NT2/D1 (cell line): ENCODE measurements at regions not wholly inside any gene's neighbourhood (a gene's known extent, or its start where the extent isn't known, plus 50 kb on each side); places are given as distances from the start of the nearest gene placed in this dataset.

Experiments
- DNase-seq: peaks from one replicate; pipeline ENCODE4 v3.0.0-alpha.2; 2011; ENCODE audit warnings: low read depth, low spot score
- H3K27me3 ChIP-seq: 2 replicates; pipeline ENCODE4 v1.6.0; 2011; ENCODE audit warnings: mild to moderate bottlenecking; ENCODE audit not compliant: insufficient read length, insufficient read depth
- H3K36me3 ChIP-seq: 2 replicates; pipeline ENCODE4 v1.6.1; 2011; ENCODE audit warnings: mild to moderate bottlenecking, low read length, mixed read lengths; ENCODE audit not compliant: insufficient read depth, insufficient read length
- H3K4me1 ChIP-seq: 2 replicates; pipeline ENCODE4 v1.5.1; 2011; ENCODE audit not compliant: insufficient read depth, insufficient read length
- H3K4me3 ChIP-seq: 2 replicates; pipeline ENCODE4 v1.5.1; 2011; ENCODE audit warnings: low read depth; ENCODE audit not compliant: insufficient read length
- H3K9ac ChIP-seq: 2 replicates; pipeline ENCODE4 v1.6.0; 2011; ENCODE audit warnings: low read depth; ENCODE audit not compliant: insufficient read length
- H3K9me3 ChIP-seq: 2 replicates; pipeline ENCODE4 v1.5.1; 2011; ENCODE audit warnings: mild to moderate bottlenecking, low read length; ENCODE audit not compliant: insufficient read depth
- SUZ12 ChIP-seq: IDR thresholded peaks from 2 replicates; pipeline ENCODE4 v1.6.1; 2011; ENCODE audit not compliant: insufficient read length, insufficient read depth; ENCODE audit errors: extremely low read depth
- YY1 ChIP-seq: IDR thresholded peaks from 2 replicates; pipeline ENCODE4 v1.6.1; 2011; ENCODE audit not compliant: insufficient read length, insufficient read depth
- ZNF274 ChIP-seq: IDR thresholded peaks from 2 replicates; pipeline ENCODE4 v1.6.1; 2011; ENCODE audit warnings: mild to moderate bottlenecking, low read depth, low read length

DNA sequence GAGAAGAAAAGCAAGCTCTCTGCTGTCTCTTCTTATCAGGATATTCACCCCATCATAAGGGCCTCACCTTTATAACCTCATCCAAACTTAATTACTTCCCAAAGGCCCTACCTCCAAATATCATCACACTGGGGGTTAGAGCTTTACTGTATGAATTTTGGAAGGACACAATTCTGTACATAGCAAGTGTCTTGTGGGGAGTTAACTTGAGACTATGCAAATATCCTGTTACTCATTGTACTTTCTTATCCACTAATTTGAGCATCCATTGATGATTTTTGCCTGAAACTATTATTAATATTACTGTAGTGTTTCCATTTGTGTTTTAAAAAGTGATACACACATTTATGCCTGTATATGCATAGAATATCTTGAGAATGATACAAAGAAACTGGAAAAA, 129.1 kb upstream of the IVNS1ABP start:
- DNase-seq = no peak
- Histone ChIP-seq H3K4me1 (no peaks in the 10 kb centered on the region), H3K36me3 (no peaks in the 10 kb centered on the region), H3K9me3 (no peaks in the 10 kb centered on the region), H3K4me3 (no peak overlapping the region), H3K9ac (no peak overlapping the region), H3K27me3 (no peaks in the 10 kb centered on the region)
- TF ChIP-seq YY1 = no peak
- TF ChIP-seq SUZ12 = no peak
- no peak for TF ChIP-seq ZNF274

DNA sequence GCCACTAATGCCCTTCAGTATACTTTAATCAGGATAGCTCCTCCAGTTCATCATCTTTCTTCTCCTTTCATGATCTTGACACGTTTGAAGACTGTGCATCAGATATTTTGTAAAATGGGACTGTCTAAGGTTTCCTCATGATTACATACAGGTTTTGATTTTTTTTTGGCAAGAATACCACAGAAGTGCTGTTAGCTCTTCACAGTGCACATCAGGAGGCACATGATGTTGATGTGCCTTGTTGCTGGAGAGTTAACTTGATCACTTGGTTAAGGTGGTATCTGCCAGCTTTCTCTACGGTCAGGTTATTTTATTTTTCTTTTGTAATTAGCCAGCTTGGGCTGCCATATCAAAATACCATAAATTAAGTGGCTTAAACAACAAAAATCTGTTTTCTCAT, 128.6 kb upstream of the IVNS1ABP start:
- H3K36me3 ChIP-seq = no peaks in the 10 kb centered on the region
- H3K27me3 ChIP-seq = no peaks in the 10 kb centered on the region
- DNase-seq = no peak
- no peaks in the 10 kb centered on the region for H3K4me1 ChIP-seq
- TF ChIP-seq YY1 = no peak
- TF ChIP-seq SUZ12 = no peak
- no peak for TF ChIP-seq ZNF274
- H3K9ac ChIP-seq = no peak overlapping the region
- no peaks in the 10 kb centered on the region for H3K9me3 ChIP-seq
- H3K4me3 ChIP-seq = no peak overlapping the region

DNA sequence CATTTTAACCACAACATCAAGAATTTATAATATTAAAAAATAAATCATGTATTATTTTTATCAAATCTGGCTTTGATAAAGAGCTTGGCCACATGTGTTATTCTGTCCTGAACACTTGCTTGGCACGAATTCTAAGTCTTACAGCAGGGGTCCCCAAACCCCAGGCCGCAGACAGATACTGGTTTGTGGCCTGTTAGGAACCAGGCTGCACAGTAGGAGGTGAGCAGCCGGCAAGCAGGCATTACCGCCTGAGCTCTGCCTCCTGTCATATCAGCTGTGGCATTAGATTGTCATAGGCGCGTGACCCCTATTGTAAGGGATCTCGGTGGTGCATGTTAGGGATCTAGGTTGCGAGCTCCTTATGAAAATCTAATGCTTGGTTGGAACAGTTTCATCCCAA, 127.6 kb upstream of the IVNS1ABP start:
- TF ChIP-seq YY1 (no peak), SUZ12 (no peak), ZNF274 (no peak)
- H3K9me3 ChIP-seq = no peaks in the 10 kb centered on the region

DNA sequence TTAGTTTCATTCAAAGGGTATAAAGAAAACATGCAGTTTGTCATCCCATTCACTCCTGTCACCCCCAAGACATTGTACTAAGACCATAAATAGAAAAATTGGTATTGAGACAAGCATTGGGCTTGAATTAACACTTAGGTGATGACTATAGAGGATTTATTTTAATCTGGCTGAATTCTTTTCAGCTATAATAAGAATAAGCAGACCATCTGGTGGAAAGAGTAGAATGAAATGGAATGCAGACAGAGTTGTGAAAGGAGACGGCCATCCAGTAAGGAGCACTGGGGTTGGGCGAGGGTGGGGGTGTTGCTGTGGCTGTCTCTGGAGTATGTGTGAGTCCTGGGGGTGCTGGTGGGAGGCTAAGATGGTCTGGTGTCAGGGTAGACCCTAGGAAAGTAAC, 125.0 kb upstream of the IVNS1ABP start:
- DNase-seq = no peak
- H3K36me3 ChIP-seq = no peaks in the 10 kb centered on the region
- no peak overlapping the region for H3K9ac ChIP-seq
- TF ChIP-seq SUZ12 = no peak
- no peak for TF ChIP-seq ZNF274
- no peak for TF ChIP-seq YY1
- no peaks in the 10 kb centered on the region for H3K9me3 ChIP-seq
- no peak overlapping the region for H3K4me3 ChIP-seq
- H3K27me3 ChIP-seq = no peaks in the 10 kb centered on the region
- no peaks in the 10 kb centered on the region for H3K4me1 ChIP-seq

More for the DNA sequence above, 127.6 kb upstream of the IVNS1ABP start:
- Histone ChIP-seq H3K4me3 (no peak overlapping the region), H3K4me1 (no peaks in the 10 kb centered on the region), H3K36me3 (no peaks in the 10 kb centered on the region), H3K9ac (no peak overlapping the region), H3K27me3 (no peaks in the 10 kb centered on the region)
- no peak for DNase-seq

DNA sequence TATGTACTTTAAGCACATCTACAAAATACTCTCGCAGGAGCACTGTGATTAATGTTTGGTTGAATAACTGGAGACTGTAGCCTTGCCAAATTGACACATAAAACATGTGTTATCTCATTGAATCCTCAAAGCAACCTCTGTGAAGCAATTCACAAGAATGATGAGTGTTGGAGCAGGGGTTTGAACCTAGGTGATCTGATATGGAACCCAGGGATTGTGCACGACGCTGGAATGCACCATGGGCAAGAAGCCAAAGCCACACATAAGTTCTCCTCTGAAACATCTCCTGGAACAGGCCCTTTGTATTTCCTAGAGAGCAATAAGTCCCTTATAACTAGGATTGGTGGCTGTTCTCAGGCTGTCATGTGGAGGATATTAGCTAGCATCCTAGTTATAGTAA, 124.6 kb upstream of the IVNS1ABP start:
- H3K4me3 ChIP-seq = no peak overlapping the region
- H3K4me1 ChIP-seq = no peaks in the 10 kb centered on the region
- H3K9ac ChIP-seq = no peak overlapping the region
- H3K9me3 ChIP-seq = no peaks in the 10 kb centered on the region
- no peak for DNase-seq
- no peaks in the 10 kb centered on the region for H3K27me3 ChIP-seq
- TF ChIP-seq SUZ12 (no peak), YY1 (no peak), ZNF274 (no peak)
- no peaks in the 10 kb centered on the region for H3K36me3 ChIP-seq

DNA sequence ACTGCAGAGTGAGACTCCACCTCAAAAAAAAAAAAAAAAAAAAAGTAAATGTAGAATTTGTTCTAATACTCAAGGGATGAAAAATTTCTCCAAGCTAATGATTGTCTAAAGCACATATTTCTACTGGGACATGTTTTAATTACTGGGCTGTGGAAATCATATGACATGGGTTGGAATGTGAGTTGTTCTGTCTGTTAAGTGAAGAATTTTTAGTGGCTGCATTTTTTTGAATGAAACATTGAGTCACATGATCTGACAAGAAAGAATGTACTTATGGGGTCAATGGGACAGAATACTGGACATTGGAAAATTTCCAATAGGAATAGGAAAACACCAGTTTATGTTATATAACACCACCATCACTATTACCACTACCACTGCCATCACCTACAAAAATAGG, 123.8 kb upstream of the IVNS1ABP start:
- no peak for DNase-seq
- Histone ChIP-seq H3K36me3 (no peaks in the 10 kb centered on the region), H3K9ac (no peak overlapping the region), H3K4me3 (no peak overlapping the region), H3K9me3 (no peaks in the 10 kb centered on the region), H3K4me1 (no peaks in the 10 kb centered on the region), H3K27me3 (no peaks in the 10 kb centered on the region)
- no peak for TF ChIP-seq ZNF274
- TF ChIP-seq SUZ12 = no peak
- no peak for TF ChIP-seq YY1

DNA sequence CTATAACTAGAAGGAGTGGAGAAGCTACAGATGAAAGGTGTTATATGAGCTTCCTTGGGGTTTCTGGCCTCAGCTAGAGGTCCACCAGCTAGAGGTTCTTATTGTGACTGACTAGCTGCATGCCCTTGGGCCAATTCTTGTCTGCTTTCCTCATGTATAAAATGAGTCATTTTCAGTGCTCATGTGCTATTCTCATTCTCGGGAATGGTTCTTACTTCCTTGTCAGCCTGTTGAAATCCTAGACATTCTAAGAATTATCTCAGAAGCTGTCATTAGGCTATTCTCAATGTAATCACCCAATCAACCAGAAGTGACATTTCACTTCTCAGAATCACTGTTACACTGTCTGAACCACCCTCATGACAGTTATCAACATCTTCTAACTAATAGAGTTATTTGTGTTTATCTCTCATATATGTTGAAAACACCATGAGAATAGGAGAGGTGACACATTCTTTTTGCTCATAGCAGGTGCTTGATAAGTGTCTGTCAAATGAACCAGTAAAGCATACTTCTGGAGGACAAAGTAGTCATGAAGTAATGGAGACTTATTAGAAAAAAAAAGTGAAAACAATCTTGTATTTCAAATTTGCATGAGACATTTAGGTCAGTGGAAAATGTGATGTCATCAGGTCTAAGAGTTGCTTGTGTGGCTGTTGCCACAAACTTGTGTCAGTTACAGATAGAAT, 122.8 kb upstream of the IVNS1ABP start:
- Histone ChIP-seq H3K9me3 (no peaks in the 10 kb centered on the region), H3K9ac (no peak overlapping the region), H3K4me1 (no peaks in the 10 kb centered on the region), H3K36me3 (no peaks in the 10 kb centered on the region), H3K27me3 (no peaks in the 10 kb centered on the region), H3K4me3 (no peak overlapping the region)
- TF ChIP-seq YY1 (no peak), SUZ12 (no peak), ZNF274 (no peak)
- no peak for DNase-seq

DNA sequence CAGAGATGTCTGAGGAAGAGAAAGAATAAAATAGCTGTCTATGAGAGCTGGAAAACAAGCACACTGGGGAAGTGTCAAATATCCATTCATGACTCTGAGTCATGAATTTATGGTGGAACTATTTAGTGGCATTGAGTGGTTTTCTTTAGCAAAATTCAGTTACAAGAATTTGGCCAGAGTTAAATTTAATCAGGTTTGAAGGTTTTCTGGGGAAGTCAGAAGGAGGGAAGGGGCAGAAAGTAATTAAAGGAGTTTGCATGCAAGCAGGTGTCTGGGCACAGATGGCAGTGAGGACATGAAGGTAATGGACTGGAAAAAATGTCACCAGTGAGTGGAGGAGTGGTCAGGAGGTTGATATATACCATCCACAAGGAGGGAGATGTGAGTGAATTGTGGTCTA, 121.9 kb upstream of the IVNS1ABP start:
- Histone ChIP-seq H3K9ac (no peak overlapping the region), H3K36me3 (no peaks in the 10 kb centered on the region), H3K4me1 (no peaks in the 10 kb centered on the region), H3K9me3 (no peaks in the 10 kb centered on the region), H3K27me3 (no peaks in the 10 kb centered on the region), H3K4me3 (no peak overlapping the region)
- no peak for DNase-seq
- TF ChIP-seq YY1 (no peak), ZNF274 (no peak), SUZ12 (no peak)
